Calu3 (cell line): ENCODE measurements at regions not wholly inside any gene's neighbourhood (a gene's known extent, or its start where the extent isn't known, plus 50 kb on each side); places are given as distances from the start of the nearest gene placed in this dataset.
"Not testable (repeated sequence)": the region's sequence is repeated elsewhere in the genome, so short reads cannot be mapped to it uniquely, and the experiment has no call there.

Experiments
- BruUV-seq: library from RNA; stranded (reverse); fragments of 400-500 nt; replicated peaks from 2 replicates; lab custom pipeline; 2021; lab: Mats Ljungman, UMichigan
- CTCF ChIA-PET: fragments of 300-600 bp; sonication (Branson Sonifier 250); formaldehyde crosslinking; loops from one replicate; lab custom pipeline; 2022; ENCODE audit warnings: antibody characterized with exemption; lab: Charles Lee
- DNase-seq: peaks from one replicate; pipeline ENCODE4 v3.0.0; 2022
- H3K27ac Mint-ChIP-seq: one replicate; pipeline ENCODE4 v1.8.0; 2022; ENCODE audit warnings: mixed read lengths; ENCODE audit not compliant: unreplicated experiment
- H3K27me3 Mint-ChIP-seq: one replicate; pipeline ENCODE4 v1.8.0; 2022; ENCODE audit warnings: mixed read lengths; ENCODE audit not compliant: unreplicated experiment
- H3K36me3 Mint-ChIP-seq: one replicate; pipeline ENCODE4 v1.8.0; 2022; ENCODE audit warnings: mild to moderate bottlenecking, moderate library complexity, mixed read lengths; ENCODE audit not compliant: insufficient read depth, unreplicated experiment
- H3K4me1 Mint-ChIP-seq: one replicate; pipeline ENCODE4 v1.8.0; 2022; ENCODE audit warnings: mild to moderate bottlenecking, low read depth, mixed read lengths; ENCODE audit not compliant: unreplicated experiment
- H3K4me3 Mint-ChIP-seq: one replicate; pipeline ENCODE4 v1.8.0; 2022; ENCODE audit warnings: mild to moderate bottlenecking, low read depth, moderate library complexity, mixed read lengths; ENCODE audit not compliant: unreplicated experiment
- H3K9me3 Mint-ChIP-seq: one replicate; pipeline ENCODE4 v1.8.0; 2022; ENCODE audit warnings: low read depth, mixed read lengths; ENCODE audit not compliant: unreplicated experiment
- CTCF ChIP-seq: fragments of 200-600 bp; IDR thresholded peaks from one replicate; pipeline ENCODE4 v1.8.0; 2022; ENCODE audit warnings: antibody characterized with exemption; ENCODE audit not compliant: unreplicated experiment
- intact Hi-C: fragments of 100-400 bp; cut with micrococcal nuclease; formaldehyde crosslinking; loops from one replicate; pipeline ENCODE4 v1.10.0; 2022; ENCODE audit not compliant: unreplicated experiment

- Mint-ChIP-seq H3K27ac (no peak overlapping the region), H3K4me1 (no peaks in the 10 kb centered on the region), H3K27me3 (no peaks in the 10 kb centered on the region), H3K36me3 (peaks cover 4% of the 10 kb centered on the region), H3K9me3 (peaks cover 2% of the 10 kb centered on the region), H3K4me3 (no peak overlapping the region)
- no peak for TF ChIP-seq CTCF
- BruUV-seq, result no TSS peak
- intact Hi-C loops, result no loop called here
- no peak for DNase-seq
- CTCF ChIA-PET, result no interaction called here
Measured at GRCh38 chr1:232344791-232345399, 285.0 kb downstream of the SIPA1L2 start.

- H3K9me3 Mint-ChIP-seq, BruUV-seq, H3K36me3 Mint-ChIP-seq, H3K4me1 Mint-ChIP-seq, DNase-seq, H3K4me3 Mint-ChIP-seq, H3K27ac Mint-ChIP-seq, H3K27me3 Mint-ChIP-seq, intact Hi-C loops, CTCF ChIA-PET: not testable (repeated sequence)
Measured at GRCh38 chr1:232344186-232344585, 285.7 kb downstream of the SIPA1L2 start.

- CTCF ChIA-PET, result no interaction called here
- no peak for DNase-seq
- Mint-ChIP-seq H3K36me3 (no peaks in the 10 kb centered on the region), H3K4me1 (no peaks in the 10 kb centered on the region), H3K27ac (no peak overlapping the region), H3K4me3 (no peak overlapping the region), H3K9me3 (peaks cover 17% of the 10 kb centered on the region), H3K27me3 (no peaks in the 10 kb centered on the region)
- BruUV-seq, result no TSS peak
- intact Hi-C loops, result no loop called here
- TF ChIP-seq CTCF, result no peak
Measured at GRCh38 chr1:232340446-232340845, 289.5 kb downstream of the SIPA1L2 start.

- Mint-ChIP-seq H3K27ac (no peak overlapping the region), H3K4me1 (no peaks in the 10 kb centered on the region), H3K36me3 (no peaks in the 10 kb centered on the region), H3K27me3 (no peaks in the 10 kb centered on the region), H3K9me3 (peaks cover 17% of the 10 kb centered on the region), H3K4me3 (no peak overlapping the region)
- intact Hi-C loops, result no loop called here
- DNase-seq, result no peak
- TF ChIP-seq CTCF, result no peak
- BruUV-seq, result no TSS peak
- CTCF ChIA-PET, result no interaction called here
Measured at GRCh38 chr1:232339073-232339472, 290.9 kb downstream of the SIPA1L2 start.

- H3K4me3 Mint-ChIP-seq, result no peak overlapping the region
- no peak for TF ChIP-seq CTCF
Measured at GRCh38 chr1:232335741-232336293, 294.1 kb downstream of the SIPA1L2 start.

More at GRCh38 chr1:232335741-232336293, 294.1 kb downstream of the SIPA1L2 start:
- CTCF ChIA-PET, result no interaction called here
- H3K36me3 Mint-ChIP-seq, result no peaks in the 10 kb centered on the region
- no TSS peak for BruUV-seq
- no peak for DNase-seq
- no peaks in the 10 kb centered on the region for H3K27me3 Mint-ChIP-seq
- H3K27ac Mint-ChIP-seq, result no peak overlapping the region
- no peaks in the 10 kb centered on the region for H3K4me1 Mint-ChIP-seq
- intact Hi-C loops, result no loop called here
- peaks cover 23% of the 10 kb centered on the region for H3K9me3 Mint-ChIP-seq
